Suppressor macrophage treated with lipopolysaccharide for 1 hour (primary cell): ENCODE measurements at regions not wholly inside any gene's neighbourhood (a gene's known extent, or its start where the extent isn't known, plus 50 kb on each side); places are given as distances from the start of the nearest gene placed in this dataset.
A peak's percentile ranks its signal among the peaks of the same experiment; 100 is the strongest.

Source experiments
- DNase-seq, 3 donors: peaks; one replicate each; pipeline ENCODE4 v3.0.0-alpha.2; 2020 to 2022

DNA sequence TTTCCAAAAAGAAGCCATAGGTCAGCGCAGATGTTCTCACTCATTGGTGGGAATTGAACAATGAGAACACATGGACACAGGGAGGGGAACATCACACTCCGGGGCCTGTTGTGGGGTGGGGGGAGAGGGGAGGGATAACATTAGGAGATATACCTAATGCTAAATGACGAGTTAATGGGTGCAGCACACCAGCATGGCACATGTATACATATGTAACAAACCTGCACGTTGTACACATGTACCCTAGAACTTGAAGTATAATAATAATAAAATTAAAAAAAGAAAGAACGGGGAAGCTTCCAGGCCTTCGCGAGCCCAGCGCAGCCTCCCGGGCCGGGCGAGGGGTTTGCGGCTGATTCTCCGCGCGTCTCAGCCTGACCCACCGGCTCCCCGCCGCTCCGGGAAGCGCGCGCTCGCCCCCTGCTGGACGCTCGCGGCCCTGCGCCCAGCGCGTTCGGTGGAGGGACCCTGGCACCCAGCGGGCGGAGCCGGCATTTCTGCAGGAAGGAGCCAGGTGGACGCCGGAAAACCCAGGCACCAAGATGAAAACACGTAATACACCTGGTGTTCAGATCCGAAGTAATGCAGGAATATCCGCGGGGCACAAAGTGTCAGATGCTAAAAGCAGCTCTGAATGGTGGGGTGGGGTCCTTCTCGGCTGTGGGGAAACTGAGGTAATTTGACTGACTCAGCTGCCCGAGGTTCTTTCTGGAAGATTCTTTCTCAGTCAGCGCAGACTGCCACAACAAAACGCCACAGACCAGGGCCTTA lies 67.1 kb upstream of the PPP1R26 start:
- DNase-seq, result peak; percentile 62 to 85 (median 76)

DNA sequence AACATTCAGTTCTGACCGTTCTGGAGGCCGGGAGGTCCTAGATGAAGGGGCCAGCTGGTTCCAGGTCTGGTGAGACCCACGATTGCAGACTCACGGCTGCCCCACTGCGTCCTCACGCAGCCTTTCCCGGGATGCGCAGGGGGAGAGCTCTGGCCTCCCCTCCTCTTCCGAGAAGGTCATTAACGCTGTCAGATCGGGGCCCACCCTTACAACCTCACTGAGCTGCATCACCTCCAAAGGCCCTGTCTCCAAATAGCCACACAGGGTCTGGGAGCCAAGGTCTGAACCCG lies 66.6 kb upstream of the PPP1R26 start:
- no peak for DNase-seq

DNA sequence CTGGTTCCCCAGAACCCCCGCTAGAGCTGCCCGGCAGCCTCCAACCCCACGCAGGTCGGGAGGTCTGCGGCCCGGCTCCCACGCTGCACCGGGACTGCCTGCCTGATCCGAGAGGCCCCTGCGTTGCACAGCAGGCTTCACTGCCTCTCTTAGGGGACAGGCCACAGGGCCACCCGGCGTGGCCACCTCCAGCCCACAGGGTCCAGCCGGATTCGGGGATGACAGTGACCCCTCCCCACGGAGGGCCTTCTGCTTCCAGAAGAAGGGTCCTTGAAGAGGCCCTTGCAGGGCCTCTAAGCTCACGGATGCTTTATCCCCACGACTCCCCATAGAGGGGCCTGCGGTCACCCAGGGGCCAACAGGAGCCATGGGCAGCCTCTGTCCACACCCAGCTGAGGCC lies 66.1 kb upstream of the PPP1R26 start:
- no peak for DNase-seq

DNA sequence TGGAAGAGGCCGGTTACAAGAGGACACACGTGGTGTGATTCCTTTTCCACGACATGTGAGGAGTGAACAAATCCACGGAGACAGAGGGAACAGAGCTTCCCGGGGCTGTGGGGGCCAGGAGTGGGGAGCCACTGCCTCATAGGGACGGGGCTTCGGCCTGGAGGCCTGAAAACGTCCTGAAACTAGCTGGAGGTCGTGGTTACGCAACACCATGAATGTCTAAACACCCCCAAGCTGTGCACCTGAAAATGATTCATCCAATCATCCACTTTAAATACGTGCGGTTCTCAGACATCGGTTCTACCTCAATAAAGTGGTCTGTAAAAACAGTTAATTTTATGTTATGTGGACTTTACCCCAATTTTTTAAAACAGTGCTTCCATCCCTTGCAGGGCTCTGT lies 65.3 kb upstream of the PPP1R26 start:
- no peak for DNase-seq

DNA sequence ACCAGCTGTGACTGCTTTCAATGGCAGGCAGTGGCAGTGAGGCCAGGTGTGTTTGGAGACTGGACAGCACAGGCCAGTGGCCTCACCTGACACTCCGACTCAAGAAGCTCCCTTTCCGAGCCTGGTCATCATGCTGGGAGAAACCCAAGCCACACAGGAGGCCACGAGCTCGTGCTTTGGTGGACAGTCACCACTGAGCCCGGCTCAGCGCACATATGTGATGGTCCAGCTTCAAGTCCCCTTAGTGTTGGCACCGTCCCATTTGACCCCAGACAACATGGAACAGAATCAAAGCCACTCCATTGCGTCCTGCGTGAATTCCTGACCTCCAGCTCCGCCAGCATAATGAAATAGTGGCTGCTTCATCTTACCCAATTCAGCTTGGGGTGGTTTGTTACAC lies 64.0 kb upstream of the PPP1R26 start:
- DNase-seq, result no peak

DNA sequence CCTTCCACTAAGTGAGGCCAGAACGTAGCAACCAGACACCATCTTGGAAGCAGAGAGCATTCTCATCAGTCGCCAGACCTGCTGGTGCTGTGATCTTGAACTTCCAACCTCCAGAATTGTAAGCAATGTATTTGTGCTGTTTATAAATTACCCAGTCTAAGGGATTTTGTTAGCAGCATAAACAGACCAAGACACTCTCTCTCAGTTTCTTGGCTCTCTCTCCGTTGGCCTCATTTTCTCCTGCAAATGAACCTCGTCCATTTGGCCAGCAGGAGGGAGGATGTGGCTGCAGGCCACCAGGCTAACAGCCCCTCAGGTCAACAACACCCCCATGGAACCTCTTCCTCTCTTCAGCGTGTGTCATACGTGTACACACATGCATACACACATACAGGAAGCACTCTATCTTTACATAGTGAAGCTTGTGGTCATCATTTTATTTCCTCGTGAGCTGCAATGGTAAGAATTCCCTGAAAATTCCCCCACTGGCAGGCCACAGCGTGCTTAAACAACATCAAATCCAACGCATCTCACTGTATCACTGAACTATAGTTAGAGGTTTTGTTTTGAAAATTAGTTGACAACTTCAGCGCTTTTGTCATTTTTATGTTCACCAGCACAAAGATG lies 62.8 kb upstream of the PPP1R26 start:
- DNase-seq, result no peak

DNA sequence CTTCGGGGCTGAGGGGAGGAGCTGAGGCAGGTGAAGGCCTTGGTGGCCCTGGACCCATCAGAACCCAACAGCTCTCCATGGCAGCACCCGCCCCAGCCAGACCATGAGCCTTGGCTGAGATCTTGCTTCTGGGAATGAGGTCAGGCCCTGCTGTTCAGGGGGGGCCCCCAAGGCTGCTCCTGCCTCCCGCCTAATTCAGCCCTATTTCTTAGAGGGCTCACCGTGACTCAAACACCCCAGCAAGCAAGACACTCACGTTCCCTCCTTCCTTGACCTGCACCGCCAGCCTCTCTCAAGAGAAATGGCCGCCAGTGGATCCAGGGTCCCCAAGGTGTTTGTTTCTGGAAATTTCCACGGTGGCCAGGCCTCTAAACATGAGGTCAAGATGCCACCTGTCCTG lies 61.4 kb upstream of the PPP1R26 start:
- no peak for DNase-seq

DNA sequence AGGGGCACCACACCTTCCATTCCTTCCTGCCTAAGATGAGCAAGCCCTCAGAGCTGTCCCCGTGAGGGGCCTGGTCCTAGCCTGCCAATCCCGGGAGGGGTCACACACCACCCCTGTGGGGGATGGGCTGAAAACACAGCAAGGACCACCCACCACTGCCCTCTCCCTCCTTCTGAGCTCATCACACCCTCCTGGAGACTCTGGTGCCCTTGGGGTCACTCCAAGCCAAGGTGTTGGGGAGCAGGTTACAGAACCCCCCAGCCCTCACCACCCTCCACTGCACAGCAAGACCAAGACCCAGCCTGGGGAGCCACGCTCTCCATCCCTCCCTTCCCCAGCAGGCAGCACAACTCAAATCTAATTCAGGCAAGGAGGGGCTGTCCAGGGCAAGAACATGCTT lies 60.5 kb upstream of the PPP1R26 start:
- no peak for DNase-seq

DNA sequence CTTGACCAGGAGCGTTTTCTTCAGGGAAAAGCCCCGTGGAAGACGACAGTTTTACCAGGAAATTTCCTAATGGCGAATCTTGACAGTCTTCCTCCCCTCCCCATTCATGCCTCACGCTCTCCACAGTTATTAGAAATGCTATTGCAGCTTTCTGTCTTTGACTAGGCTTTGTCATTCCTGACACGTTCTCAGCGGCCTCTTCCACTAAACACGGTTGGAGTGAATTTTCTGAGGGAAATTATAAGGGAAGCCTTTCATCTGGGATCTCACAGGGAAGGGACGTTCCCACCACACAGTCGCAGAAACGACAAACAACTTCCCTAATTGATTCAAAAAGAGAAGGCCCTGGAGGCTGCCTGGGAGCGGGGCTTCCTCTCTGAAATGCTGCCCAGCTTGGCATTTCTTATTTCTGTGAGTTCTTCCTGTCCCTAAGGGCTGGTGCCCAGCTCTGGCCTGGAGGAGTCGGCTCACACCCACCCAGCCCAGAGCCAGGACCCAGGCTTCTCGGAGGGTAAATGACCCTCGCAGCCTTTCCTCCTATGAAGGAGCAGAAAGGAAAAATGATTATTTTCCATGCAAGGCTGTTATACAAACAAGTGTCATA lies 57.1 kb upstream of the PPP1R26 start:
- no peak for DNase-seq

DNA sequence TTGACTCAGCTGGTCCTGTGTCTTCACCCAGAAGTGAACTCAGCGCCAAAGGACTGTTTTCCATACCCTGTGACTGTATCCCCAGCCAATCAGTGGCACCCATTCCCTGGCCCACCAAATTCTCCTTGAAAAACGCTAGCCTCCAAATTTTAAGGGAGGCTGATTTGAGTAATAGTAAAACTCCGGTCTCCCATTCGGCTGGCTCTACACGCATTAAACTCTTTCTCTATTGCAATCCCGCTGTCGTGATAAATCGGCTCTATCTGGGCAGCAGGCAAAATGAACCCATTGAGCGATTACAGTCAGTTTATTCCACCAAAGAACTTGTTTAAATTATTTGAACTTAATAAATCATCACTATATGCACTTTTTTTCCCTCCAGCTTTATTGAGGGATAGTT lies 55.9 kb upstream of the PPP1R26 start:
- no peak for DNase-seq
